ENCODE measurements at regions not wholly inside any gene's neighbourhood (a gene's known extent, or its start where the extent isn't known, plus 50 kb on each side); places are given as distances from the start of the nearest gene placed in this dataset.

DNA sequence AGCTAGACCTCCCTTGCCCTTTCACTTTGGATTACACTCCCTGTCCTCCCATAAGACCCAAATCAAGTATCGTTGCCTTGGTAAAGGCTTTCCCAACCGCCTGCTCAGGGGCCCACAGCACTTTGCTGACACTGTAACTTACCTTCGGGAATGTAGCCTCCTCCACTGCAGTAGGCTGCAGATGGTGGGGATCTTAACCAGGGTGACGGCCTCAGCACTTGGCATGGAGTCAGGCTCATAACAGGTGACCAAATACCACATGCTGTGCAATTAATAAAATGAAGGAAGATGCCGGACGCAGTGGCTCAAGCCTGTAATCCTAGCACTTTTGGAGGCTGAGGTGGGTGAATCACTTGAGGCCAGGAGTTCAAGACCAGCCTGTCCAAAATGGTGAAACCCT is 88.7 kb upstream of the IRF2BP2 start (continued):
- TF ChIP-seq, protein P1, sequence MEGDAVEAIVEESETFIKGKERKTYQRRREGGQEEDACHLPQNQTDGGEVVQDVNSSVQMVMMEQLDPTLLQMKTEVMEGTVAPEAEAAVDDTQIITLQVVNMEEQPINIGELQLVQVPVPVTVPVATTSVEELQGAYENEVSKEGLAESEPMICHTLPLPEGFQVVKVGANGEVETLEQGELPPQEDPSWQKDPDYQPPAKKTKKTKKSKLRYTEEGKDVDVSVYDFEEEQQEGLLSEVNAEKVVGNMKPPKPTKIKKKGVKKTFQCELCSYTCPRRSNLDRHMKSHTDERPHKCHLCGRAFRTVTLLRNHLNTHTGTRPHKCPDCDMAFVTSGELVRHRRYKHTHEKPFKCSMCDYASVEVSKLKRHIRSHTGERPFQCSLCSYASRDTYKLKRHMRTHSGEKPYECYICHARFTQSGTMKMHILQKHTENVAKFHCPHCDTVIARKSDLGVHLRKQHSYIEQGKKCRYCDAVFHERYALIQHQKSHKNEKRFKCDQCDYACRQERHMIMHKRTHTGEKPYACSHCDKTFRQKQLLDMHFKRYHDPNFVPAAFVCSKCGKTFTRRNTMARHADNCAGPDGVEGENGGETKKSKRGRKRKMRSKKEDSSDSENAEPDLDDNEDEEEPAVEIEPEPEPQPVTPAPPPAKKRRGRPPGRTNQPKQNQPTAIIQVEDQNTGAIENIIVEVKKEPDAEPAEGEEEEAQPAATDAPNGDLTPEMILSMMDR (IDR thresholded peaks at IDR 0.05): no peak
- TF ChIP-seq SIN3A (IDR thresholded peaks at IDR 0.05; ENCODE audit: borderline replicate concordance, low read depth, low read length) (no peak), TCF12 (IDR thresholded peaks at IDR 0.05) (no peak), RAD21 (IDR thresholded peaks at IDR 0.05; ENCODE audit: low read length) (no peak)
- TF ChIP-seq, protein P2, sequence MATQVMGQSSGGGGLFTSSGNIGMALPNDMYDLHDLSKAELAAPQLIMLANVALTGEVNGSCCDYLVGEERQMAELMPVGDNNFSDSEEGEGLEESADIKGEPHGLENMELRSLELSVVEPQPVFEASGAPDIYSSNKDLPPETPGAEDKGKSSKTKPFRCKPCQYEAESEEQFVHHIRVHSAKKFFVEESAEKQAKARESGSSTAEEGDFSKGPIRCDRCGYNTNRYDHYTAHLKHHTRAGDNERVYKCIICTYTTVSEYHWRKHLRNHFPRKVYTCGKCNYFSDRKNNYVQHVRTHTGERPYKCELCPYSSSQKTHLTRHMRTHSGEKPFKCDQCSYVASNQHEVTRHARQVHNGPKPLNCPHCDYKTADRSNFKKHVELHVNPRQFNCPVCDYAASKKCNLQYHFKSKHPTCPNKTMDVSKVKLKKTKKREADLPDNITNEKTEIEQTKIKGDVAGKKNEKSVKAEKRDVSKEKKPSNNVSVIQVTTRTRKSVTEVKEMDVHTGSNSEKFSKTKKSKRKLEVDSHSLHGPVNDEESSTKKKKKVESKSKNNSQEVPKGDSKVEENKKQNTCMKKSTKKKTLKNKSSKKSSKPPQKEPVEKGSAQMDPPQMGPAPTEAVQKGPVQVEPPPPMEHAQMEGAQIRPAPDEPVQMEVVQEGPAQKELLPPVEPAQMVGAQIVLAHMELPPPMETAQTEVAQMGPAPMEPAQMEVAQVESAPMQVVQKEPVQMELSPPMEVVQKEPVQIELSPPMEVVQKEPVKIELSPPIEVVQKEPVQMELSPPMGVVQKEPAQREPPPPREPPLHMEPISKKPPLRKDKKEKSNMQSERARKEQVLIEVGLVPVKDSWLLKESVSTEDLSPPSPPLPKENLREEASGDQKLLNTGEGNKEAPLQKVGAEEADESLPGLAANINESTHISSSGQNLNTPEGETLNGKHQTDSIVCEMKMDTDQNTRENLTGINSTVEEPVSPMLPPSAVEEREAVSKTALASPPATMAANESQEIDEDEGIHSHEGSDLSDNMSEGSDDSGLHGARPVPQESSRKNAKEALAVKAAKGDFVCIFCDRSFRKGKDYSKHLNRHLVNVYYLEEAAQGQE (IDR thresholded peaks at IDR 0.05; ENCODE audit: low read depth, low read length): no peak

DNA sequence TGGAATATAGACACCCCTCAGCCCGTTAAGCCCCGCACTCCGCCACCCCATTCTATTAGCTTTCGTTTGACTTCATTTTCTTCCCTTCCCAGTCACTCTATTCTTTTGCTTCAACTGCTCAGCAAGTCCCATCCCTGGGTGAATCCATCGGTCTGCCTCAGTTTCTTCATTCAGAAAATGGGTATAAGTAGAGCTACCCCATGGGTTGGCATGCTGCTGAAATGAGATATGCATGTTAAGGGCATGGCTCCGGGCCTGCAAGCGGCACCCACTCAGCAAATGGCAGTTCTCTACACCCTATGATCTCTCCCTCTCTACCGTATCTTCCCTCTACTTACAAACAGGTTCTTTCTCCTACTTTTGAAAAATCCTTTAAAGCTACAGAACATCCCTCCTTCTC is 87.8 kb upstream of the IRF2BP2 start:
- Histone ChIP-seq H3K9ac (no peak overlapping the region), H3F3A (replicated peaks; ENCODE audit: insufficient read depth) (peaks cover 5% of the 10 kb centered on the region), H3K27me3 (ENCODE audit: insufficient read depth) (no peaks in the 10 kb centered on the region), H3K36me3 (replicated peaks in 1 of 2; ENCODE audit: control insufficient read depth in 1 of 2, insufficient read depth in 2 of 2, low read length in 1 of 2) (no peaks in the 10 kb centered on the region), H3K9me3 (no peaks in the 10 kb centered on the region), H2AFZ (ENCODE audit: low read depth) (no peak overlapping the region), H3K9me2 (no peaks in the 10 kb centered on the region), H4K20me1 (ENCODE audit: insufficient read depth) (no peaks in the 10 kb centered on the region), H3K79me2 (ENCODE audit: insufficient read depth) (no peaks in the 10 kb centered on the region), H3K4me3 (ENCODE audit: low read depth in 2 of 2, low read length in 1 of 2) (no peak overlapping the region), H3K4me1 (ENCODE audit: control insufficient read depth in 1 of 2, insufficient read depth in 2 of 2, low read depth in 1 of 2, low read length in 1 of 2) (peaks cover 8 to 13% of the 10 kb centered on the region in 2 experiments), H3K4me2 (no peak overlapping the region), H3K27ac (ENCODE audit: low read depth in 2 of 2, low read length in 1 of 2) (no peak overlapping the region)
- ChIA-PET POLR2A (no interaction called here), CTCF (no interaction called here)
- 94% methylated on average over 8 of the region's 8 CpGs for WGBS (ENCODE audit: low lambda C conversion rate)
- no peak for TF ChIP-seq ELF1 (IDR thresholded peaks at IDR 0.05)
- no peak for DNase-seq

DNA sequence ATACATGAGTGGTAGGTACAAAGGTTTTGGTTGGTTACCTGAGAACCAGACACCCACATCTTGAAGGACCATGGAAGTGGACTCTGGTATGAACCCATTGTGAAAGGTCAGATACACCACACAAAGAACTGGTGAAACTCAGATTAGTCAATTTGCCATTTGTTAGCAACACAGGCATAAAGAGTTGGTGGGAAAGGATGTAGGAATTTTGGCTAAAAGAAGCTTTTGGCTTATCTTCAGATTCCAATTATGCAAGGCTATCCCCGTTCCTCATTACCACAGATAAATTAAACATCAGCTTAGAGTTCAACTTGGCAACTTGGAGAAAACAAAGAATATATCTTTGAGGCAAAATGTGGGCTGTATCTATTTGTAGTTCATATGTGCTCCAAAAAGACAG is 87.0 kb upstream of the IRF2BP2 start:
- H3K79me2 ChIP-seq (ENCODE audit: insufficient read depth): no peaks in the 10 kb centered on the region
- H3K4me1 ChIP-seq (ENCODE audit: control insufficient read depth in 1 of 2, insufficient read depth in 2 of 2, low read depth in 1 of 2, low read length in 1 of 2): peaks cover 8 to 13% of the 10 kb centered on the region in 2 experiments
- no peak overlapping the region for H3K4me3 ChIP-seq (ENCODE audit: low read depth in 2 of 2, low read length in 1 of 2)
- H3K9me2 ChIP-seq: no peaks in the 10 kb centered on the region
- DNase-seq: no peak
- no peaks in the 10 kb centered on the region for H4K20me1 ChIP-seq (ENCODE audit: insufficient read depth)
- H3F3A ChIP-seq (replicated peaks; ENCODE audit: insufficient read depth): peaks cover 5% of the 10 kb centered on the region
- CTCF ChIA-PET: no interaction called here
- H3K27me3 ChIP-seq (ENCODE audit: insufficient read depth): no peaks in the 10 kb centered on the region
- WGBS (ENCODE audit: low lambda C conversion rate): 83% methylated on average over 1 of the region's 1 CpG
- H2AFZ ChIP-seq (ENCODE audit: low read depth): no peak overlapping the region
- no peaks in the 10 kb centered on the region for H3K36me3 ChIP-seq (replicated peaks in 1 of 2; ENCODE audit: control insufficient read depth in 1 of 2, insufficient read depth in 2 of 2, low read length in 1 of 2)
- no peak overlapping the region for H3K27ac ChIP-seq (ENCODE audit: low read depth in 2 of 2, low read length in 1 of 2)
- H3K4me2 ChIP-seq: no peak overlapping the region
- POLR2A ChIA-PET: no interaction called here
- no peak overlapping the region for H3K9ac ChIP-seq
- no peaks in the 10 kb centered on the region for H3K9me3 ChIP-seq
- TF ChIP-seq RCOR1 (IDR thresholded peaks at IDR 0.05; ENCODE audit: low read length) (no peak), POLR2AphosphoS5 (IDR thresholded peaks at IDR 0.05; ENCODE audit: low read depth, low read length) (no peak), CHD2 (IDR thresholded peaks at IDR 0.05; ENCODE audit: low read length, partially characterized antibody) (no peak), TEAD4 (IDR thresholded peaks at IDR 0.05; ENCODE audit: borderline replicate concordance, insufficient read depth) (no peak), SMC3 (IDR thresholded peaks at IDR 0.05; ENCODE audit: low read depth, low read length) (no peak), GABPA (IDR thresholded peaks at IDR 0.05; ENCODE audit: low read depth) (no peak), ELF1 (IDR thresholded peaks at IDR 0.05) (no peak), GATA2 (CRISPR knock-in tag; IDR thresholded peaks at IDR 0.05) (no peak)
- TF ChIP-seq, protein P3, sequence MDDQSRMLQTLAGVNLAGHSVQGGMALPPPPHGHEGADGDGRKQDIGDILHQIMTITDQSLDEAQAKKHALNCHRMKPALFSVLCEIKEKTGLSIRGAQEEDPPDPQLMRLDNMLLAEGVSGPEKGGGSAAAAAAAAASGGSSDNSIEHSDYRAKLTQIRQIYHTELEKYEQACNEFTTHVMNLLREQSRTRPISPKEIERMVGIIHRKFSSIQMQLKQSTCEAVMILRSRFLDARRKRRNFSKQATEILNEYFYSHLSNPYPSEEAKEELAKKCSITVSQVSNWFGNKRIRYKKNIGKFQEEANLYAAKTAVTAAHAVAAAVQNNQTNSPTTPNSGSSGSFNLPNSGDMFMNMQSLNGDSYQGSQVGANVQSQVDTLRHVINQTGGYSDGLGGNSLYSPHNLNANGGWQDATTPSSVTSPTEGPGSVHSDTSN (IDR thresholded peaks at IDR 0.05): no peak
- TF ChIP-seq, protein P4, sequence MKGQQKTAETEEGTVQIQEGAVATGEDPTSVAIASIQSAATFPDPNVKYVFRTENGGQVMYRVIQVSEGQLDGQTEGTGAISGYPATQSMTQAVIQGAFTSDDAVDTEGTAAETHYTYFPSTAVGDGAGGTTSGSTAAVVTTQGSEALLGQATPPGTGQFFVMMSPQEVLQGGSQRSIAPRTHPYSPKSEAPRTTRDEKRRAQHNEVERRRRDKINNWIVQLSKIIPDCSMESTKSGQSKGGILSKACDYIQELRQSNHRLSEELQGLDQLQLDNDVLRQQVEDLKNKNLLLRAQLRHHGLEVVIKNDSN (IDR thresholded peaks at IDR 0.05; ENCODE audit: borderline replicate concordance, low read depth): no peak
- TF ChIP-seq, protein P1 (IDR thresholded peaks at IDR 0.05): no peak

Data from SK-N-SH (cell line).